GM12864 (cell line): ENCODE measurements at regions not wholly inside any gene's neighbourhood (a gene's known extent, or its start where the extent isn't known, plus 50 kb on each side); places are given as distances from the start of the nearest gene placed in this dataset.
"Not testable (repeated sequence)": the region's sequence is repeated elsewhere in the genome, so short reads cannot be mapped to it uniquely, and the experiment has no call there.

ENCODE experiments used
- DNase-seq: peaks from one replicate; pipeline ENCODE4 v3.0.0-alpha.2; 2011; ENCODE audit warnings: low read depth
- H3K4me3 ChIP-seq: 2 replicates; pipeline ENCODE4 v1.5.1; 2011; ENCODE audit warnings: mild to moderate bottlenecking, low read depth, low read length, control low read depth
- CTCF ChIP-seq: IDR thresholded peaks from 2 replicates; pipeline ENCODE4 v1.5.1; 2011; ENCODE audit warnings: low read depth, mild to moderate bottlenecking, moderate library complexity, low read length, control low read depth, inconsistent platforms; ENCODE audit errors: missing control alignments

DNA sequence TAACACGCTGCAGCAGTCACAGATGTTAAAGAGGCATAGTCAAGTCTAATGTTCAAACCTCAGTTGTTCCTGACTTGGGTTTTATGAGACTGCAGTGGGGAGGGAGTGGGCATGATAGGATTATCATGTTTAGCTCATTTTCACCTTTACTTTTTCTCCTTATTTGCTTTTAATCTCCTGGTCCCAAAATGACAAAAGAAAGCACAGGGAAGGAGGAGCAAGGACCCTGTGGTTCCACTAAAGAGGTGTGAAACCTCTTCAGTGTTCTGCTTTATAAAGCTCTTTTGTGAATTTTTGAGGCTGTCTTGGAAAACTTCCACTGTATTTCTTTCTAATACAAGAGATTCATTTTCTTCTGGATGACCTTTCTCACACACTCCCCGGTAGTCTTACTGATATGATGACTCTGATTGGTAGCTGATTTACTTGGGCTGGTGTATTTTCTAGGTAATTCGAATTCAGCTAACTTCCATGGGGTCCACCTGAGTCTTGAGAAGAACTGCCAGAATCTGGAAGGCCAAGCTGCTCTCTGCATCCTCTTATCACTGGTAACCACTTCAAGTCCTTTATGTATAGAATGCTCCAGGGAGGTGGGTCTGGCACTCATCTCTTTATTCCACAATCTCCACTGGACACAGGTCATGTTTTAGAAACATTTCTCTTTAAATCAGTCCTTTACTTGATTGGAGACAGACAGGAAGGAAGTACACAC lies 1364.4 kb upstream of the CDH9 start:
- DNase-seq, result no peak
- no peak overlapping the region for H3K4me3 ChIP-seq
- TF ChIP-seq CTCF, result no peak

DNA sequence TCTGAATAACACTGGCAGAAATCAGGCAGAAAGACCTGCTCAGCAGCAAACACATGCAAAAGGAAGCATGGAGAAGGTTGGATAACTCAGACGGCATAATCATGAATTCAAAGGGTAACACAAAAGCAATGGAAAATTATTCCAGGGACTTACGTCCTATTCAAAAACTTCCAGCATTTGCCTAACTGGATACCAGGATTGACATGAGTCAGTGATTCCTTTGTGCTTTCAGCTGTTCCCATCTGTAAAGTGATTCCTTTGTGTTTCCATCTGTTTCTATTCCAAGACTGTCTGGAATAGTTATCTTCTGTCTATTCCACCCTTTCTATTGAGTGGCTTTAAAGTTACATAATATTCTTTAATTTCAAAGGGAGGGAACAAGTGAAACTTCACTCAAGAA lies 1361.7 kb upstream of the CDH9 start:
- no peak overlapping the region for H3K4me3 ChIP-seq
- no peak for TF ChIP-seq CTCF
- no peak for DNase-seq

- DNase-seq, result no peak
- TF ChIP-seq CTCF, result no peak
Observed at GRCh38 chr5:28399211-28399610, 1360.8 kb upstream of the CDH9 start.

GRCh38 chr5:28398185-28398584 lies 1359.8 kb upstream of the CDH9 start:
- H3K4me3 ChIP-seq, result no peak overlapping the region
- DNase-seq, result no peak
- TF ChIP-seq CTCF, result no peak

More at GRCh38 chr5:28399211-28399610, 1360.8 kb upstream of the CDH9 start:
- no peak overlapping the region for H3K4me3 ChIP-seq

DNA sequence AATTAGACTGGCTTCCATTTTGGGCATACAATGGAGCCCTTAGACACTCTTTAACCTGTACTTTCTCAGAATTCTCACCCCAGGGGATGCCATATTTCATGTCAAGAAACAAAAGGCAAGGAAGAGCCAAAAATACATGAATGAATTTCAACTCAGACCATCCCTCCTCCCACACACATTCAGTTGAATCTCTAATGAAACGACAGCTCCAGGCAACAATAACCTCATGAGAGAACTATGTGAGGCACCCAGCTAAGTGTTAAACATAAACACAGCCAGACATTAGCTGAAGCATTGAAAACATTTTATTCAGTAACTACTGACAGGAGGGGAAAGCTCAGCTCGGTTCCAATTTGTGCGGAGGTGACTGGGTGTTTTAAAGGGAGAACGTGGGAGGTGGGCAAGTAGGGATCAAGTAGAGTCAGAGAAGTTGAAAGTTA lies 1359.1 kb upstream of the CDH9 start:
- TF ChIP-seq CTCF, result no peak
- no peak overlapping the region for H3K4me3 ChIP-seq
- no peak for DNase-seq

DNA sequence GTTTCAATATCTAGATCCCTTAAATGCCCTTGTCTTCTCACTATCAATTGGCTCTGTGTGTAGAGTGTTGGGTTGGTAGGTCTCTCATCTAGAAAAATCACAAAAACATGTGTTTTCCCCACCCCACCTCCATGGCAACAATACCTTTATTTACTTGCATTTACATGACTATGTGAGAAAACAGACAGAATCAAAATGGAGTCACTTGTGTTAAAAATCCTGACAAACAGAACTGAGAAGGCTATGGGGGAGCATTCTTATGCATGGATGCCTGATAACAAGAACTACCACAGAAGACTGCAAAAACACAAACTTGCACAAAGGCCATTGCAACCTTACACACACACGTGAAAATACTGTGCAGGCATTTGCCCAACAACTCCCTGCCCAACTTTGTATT lies 1352.9 kb upstream of the CDH9 start:
- DNase-seq, result no peak
- no peak overlapping the region for H3K4me3 ChIP-seq
- no peak for TF ChIP-seq CTCF

DNA sequence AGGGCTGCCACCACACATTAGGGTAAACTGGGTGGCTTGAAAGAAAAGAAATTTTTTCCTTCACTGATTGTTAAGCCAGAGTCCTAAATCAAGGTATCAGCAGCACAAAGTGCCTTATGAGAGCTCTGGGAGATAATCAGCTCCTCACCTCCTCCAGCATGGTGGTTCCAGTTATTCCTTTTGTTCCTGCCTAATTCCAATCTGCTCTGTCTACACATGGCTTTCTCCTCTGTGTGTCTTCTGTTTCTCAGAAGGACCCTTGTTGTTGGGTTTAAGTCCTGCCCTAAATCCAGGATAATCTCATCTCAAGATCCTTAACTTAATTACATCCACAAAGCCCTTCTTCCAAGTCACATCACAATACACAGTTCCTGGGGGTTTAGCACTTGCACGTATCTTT lies 1352.0 kb upstream of the CDH9 start:
- TF ChIP-seq CTCF, result no peak
- no peak for DNase-seq
- no peak overlapping the region for H3K4me3 ChIP-seq

DNA sequence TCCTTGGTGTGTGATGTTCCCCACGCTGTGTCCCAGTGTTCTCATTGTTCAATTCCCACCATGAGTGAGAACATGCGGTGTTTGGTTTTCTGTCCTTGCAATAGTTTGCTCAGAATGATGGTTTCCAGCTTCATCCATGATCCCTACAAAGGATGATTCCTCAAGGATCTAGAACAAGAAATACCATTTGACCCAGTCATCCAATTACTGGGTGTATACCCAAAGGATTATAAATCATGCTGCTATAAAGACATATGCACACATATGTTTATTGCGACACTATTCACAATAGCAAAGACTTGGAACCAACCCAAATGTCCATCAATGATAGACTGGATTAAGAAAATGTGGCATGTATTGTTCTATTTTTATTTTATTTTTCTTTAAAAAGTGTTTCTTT lies 1351.3 kb upstream of the CDH9 start:
- H3K4me3 ChIP-seq, DNase-seq: not testable (repeated sequence)
